H9 (cell line): ENCODE measurements at regions not wholly inside any gene's neighbourhood (a gene's known extent, or its start where the extent isn't known, plus 50 kb on each side); places are given as distances from the start of the nearest gene placed in this dataset.

Source experiments
- DNase-seq: peaks from one replicate; pipeline ENCODE4 v3.0.0-alpha.2; 2017
- H2AFZ ChIP-seq: one replicate; pipeline ENCODE4 v1.6.1; 2013; ENCODE audit warnings: mild to moderate bottlenecking, low read length, control low read depth, moderate library complexity
- H2AK5ac ChIP-seq: 2 replicates; pipeline ENCODE4 v1.6.1; 2013; ENCODE audit warnings: low read length, control low read depth, mixed read lengths; ENCODE audit not compliant: insufficient read length
- H2BK120ac ChIP-seq: one replicate; pipeline ENCODE4 v1.6.1; 2013; ENCODE audit warnings: low read depth, mild to moderate bottlenecking, low read length, control low read depth, inconsistent platforms; ENCODE audit not compliant: poor library complexity, severe bottlenecking
- H2BK12ac ChIP-seq: 2 replicates; pipeline ENCODE4 v1.6.1; 2013; ENCODE audit warnings: low read length, control low read depth, mixed read lengths, low read depth; ENCODE audit not compliant: insufficient read length
- H2BK15ac ChIP-seq: 2 replicates; pipeline ENCODE4 v1.6.1; 2013; ENCODE audit warnings: low read depth, low read length, control low read depth
- H2BK20ac ChIP-seq: one replicate; pipeline ENCODE4 v1.6.1; 2013; ENCODE audit warnings: low read depth, mild to moderate bottlenecking, low read length, control low read depth, inconsistent platforms; ENCODE audit not compliant: poor library complexity, severe bottlenecking
- H2BK5ac ChIP-seq: 2 replicates; pipeline ENCODE4 v1.6.1; 2013; ENCODE audit warnings: low read length, control low read depth, mixed read lengths; ENCODE audit not compliant: insufficient read length
- H3K14ac ChIP-seq: 2 replicates; pipeline ENCODE4 v1.6.1; 2013; ENCODE audit warnings: low read length, control low read depth; ENCODE audit not compliant: insufficient read depth
- H3K18ac ChIP-seq: 2 replicates; pipeline ENCODE4 v1.6.1; 2013; ENCODE audit warnings: low read depth, mild to moderate bottlenecking, mixed read lengths, low read length, control low read depth; ENCODE audit not compliant: insufficient read length
- H3K23ac ChIP-seq: 2 replicates; pipeline ENCODE4 v1.6.1; 2013; ENCODE audit warnings: low read length, control low read depth, mixed read lengths, low read depth; ENCODE audit not compliant: insufficient read length
- H3K23me2 ChIP-seq: 2 replicates; pipeline ENCODE4 v1.6.1; 2013; ENCODE audit warnings: low read depth, mild to moderate bottlenecking, mixed read lengths, low read length, control low read depth; ENCODE audit not compliant: insufficient read length, poor library complexity, severe bottlenecking
- H3K27ac ChIP-seq: 2 replicates; pipeline ENCODE4 v1.5.1; 2013; ENCODE audit warnings: low read length, control low read depth, mixed read lengths, low read depth; ENCODE audit not compliant: insufficient read length
- H3K27me3 ChIP-seq: 2 replicates; pipeline ENCODE4 v1.6.1; 2013; ENCODE audit warnings: low read length, control low read depth, inconsistent platforms; ENCODE audit not compliant: insufficient read depth
- H3K4ac ChIP-seq: 2 replicates; pipeline ENCODE4 v1.6.1; 2013; ENCODE audit warnings: low read depth, mild to moderate bottlenecking, control low read depth, inconsistent platforms, low read length, moderate library complexity
- H3K4me1 ChIP-seq: 2 replicates; pipeline ENCODE4 v1.6.1; 2013; ENCODE audit warnings: low read length, control low read depth, inconsistent platforms; ENCODE audit not compliant: insufficient read depth
- H3K4me2 ChIP-seq: 2 replicates; pipeline ENCODE4 v1.6.1; 2013; ENCODE audit warnings: low read length, control low read depth, mixed read lengths; ENCODE audit not compliant: insufficient read length, insufficient read depth
- H3K56ac ChIP-seq: 2 replicates; pipeline ENCODE4 v1.6.1; 2013; ENCODE audit warnings: low read depth, mild to moderate bottlenecking, mixed read lengths, low read length, control low read depth; ENCODE audit not compliant: insufficient read length
- H3K79me1 ChIP-seq: 2 replicates; pipeline ENCODE4 v1.6.1; 2013; ENCODE audit warnings: low read depth, mild to moderate bottlenecking, moderate library complexity, low read length, control low read depth, inconsistent platforms; ENCODE audit not compliant: insufficient read depth, poor library complexity, severe bottlenecking
- H3K79me2 ChIP-seq: 2 replicates; pipeline ENCODE4 v1.6.1; 2013; ENCODE audit warnings: low read length, control low read depth, inconsistent platforms; ENCODE audit not compliant: insufficient read depth
- H3K9ac ChIP-seq: 2 replicates; pipeline ENCODE4 v1.6.1; 2013; ENCODE audit warnings: low read length, control low read depth, mixed read lengths; ENCODE audit not compliant: insufficient read length; ENCODE audit errors: extremely low read depth
- H3K9me3 ChIP-seq: one replicate; pipeline ENCODE4 v1.6.1; 2013; ENCODE audit warnings: low read depth, low read length, inconsistent platforms; ENCODE audit not compliant: control insufficient read depth
- H3T11ph ChIP-seq: one replicate; pipeline ENCODE4 v1.6.1; 2013; ENCODE audit warnings: mild to moderate bottlenecking, low read length, control low read depth, inconsistent platforms
- H4K20me1 ChIP-seq: one replicate; pipeline ENCODE4 v1.6.1; 2013; ENCODE audit not compliant: control insufficient read depth, insufficient read length, insufficient read depth
- H4K5ac ChIP-seq: 2 replicates; pipeline ENCODE4 v1.6.1; 2013; ENCODE audit warnings: low read depth, mild to moderate bottlenecking, mixed read lengths, low read length, control low read depth; ENCODE audit not compliant: insufficient read length
- H4K8ac ChIP-seq: replicated peaks from 2 replicates; pipeline ENCODE4 v1.6.1; 2013; ENCODE audit warnings: low read length, control low read depth, mixed read lengths, low read depth; ENCODE audit not compliant: insufficient read length
- H4K91ac ChIP-seq: 2 replicates; pipeline ENCODE4 v1.6.1; 2013; ENCODE audit warnings: low read depth, mild to moderate bottlenecking, moderate library complexity, mixed read lengths, low read length, control low read depth; ENCODE audit not compliant: insufficient read length
- H3K27ac Mint-ChIP-seq, 3 experiments: 2 replicates in 2 of 3; 3 replicates in 1 of 3; pipeline ENCODE4 v1.8.0; 2020 to 2021; ENCODE audit warnings: mixed read lengths in 3 of 3, mild to moderate bottlenecking in 1 of 3, moderate library complexity in 1 of 3
- H3K27me3 Mint-ChIP-seq: 2 replicates; pipeline ENCODE4 v1.8.0; 2021; ENCODE audit warnings: low read depth, mild to moderate bottlenecking, moderate library complexity, mixed read lengths
- H3K36me3 Mint-ChIP-seq, 3 experiments: 2 replicates in 2 of 3; 3 replicates in 1 of 3; pipeline ENCODE4 v1.8.0; 2020 to 2021; ENCODE audit warnings: low read depth in 3 of 3, mixed read lengths in 3 of 3; ENCODE audit not compliant: insufficient read depth in 1 of 3
- H3K4me1 Mint-ChIP-seq, 2 experiments: 2 replicates each; pipeline ENCODE4 v1.8.0; 2020; ENCODE audit warnings: mixed read lengths in 2 of 2
- H3K4me3 Mint-ChIP-seq, 2 experiments: 2 replicates in 1 of 2; 3 replicates in 1 of 2; pipeline ENCODE4 v1.8.0; 2020 to 2021; ENCODE audit warnings: mild to moderate bottlenecking in 2 of 2, mixed read lengths in 2 of 2, moderate library complexity in 1 of 2
- H3K9me3 Mint-ChIP-seq, 2 experiments: 2 replicates in 1 of 2; 3 replicates in 1 of 2; pipeline ENCODE4 v1.8.0; 2020; ENCODE audit warnings: mild to moderate bottlenecking in 2 of 2, mixed read lengths in 2 of 2, moderate library complexity in 1 of 2
- CTCF ChIP-seq: fragments of 200-600 bp; sonication (generic); conservative IDR thresholded peaks from 3 replicates; pipeline ENCODE4 v1.8.0; 2021; ENCODE audit warnings: antibody characterized with exemption, mild to moderate bottlenecking
- WGBS: extraction: QIAGEN DNeasy Blood & Tissue Kit; methylation state at CpG from one replicate; pipeline ENCODE4 v1.1.7; 2013; ENCODE audit warnings: missing lambda C conversion rate, low lambda C conversion rate, mixed read lengths; ENCODE audit not compliant: insufficient read length; ENCODE audit errors: extremely low coverage; 5-methylcytosine and 5-hydroxymethylcytosine counted together

GRCh38 chr13:105827111-105827809, 708.2 kb downstream of the EFNB2 start:
- no peak for DNase-seq
- H3K4me1 Mint-ChIP-seq: no peaks in the 10 kb centered on the region
- Histone ChIP-seq H3K4ac (no peak overlapping the region), H3K79me1 (no peaks in the 10 kb centered on the region), H3K23ac (no peak overlapping the region), H4K5ac (no peak overlapping the region), H2AK5ac (no peak overlapping the region), H3T11ph (no peak overlapping the region), H2BK12ac (no peak overlapping the region), H3K9me3 (no peaks in the 10 kb centered on the region), H3K4me2 (no peak overlapping the region), H3K4me1 (no peaks in the 10 kb centered on the region), H2BK20ac (no peak overlapping the region), H3K9ac (no peak overlapping the region), H3K56ac (no peak overlapping the region), H4K91ac (no peak overlapping the region), H2BK15ac (no peak overlapping the region), H3K27me3 (no peaks in the 10 kb centered on the region), H3K79me2 (no peaks in the 10 kb centered on the region), H2BK5ac (no peak overlapping the region), H3K27ac (no peak overlapping the region), H2BK120ac (no peak overlapping the region), H4K8ac (no peak overlapping the region), H3K23me2 (no peaks in the 10 kb centered on the region), H4K20me1 (no peaks in the 10 kb centered on the region), H3K14ac (no peak overlapping the region), H2AFZ (no peak overlapping the region), H3K18ac (no peak overlapping the region)
- H3K36me3 Mint-ChIP-seq: peaks cover 0 to 2% (median 1%) of the 10 kb centered on the region in 3 experiments; a peak in 3 of 7 replicates
- no peak overlapping the region for H3K27ac Mint-ChIP-seq
- no peak for TF ChIP-seq CTCF
- WGBS: no CpG with 5 or more reads among the region's 7 CpGs
- H3K27me3 Mint-ChIP-seq: peaks cover 3% of the 10 kb centered on the region; the same call in 1 of the 2 replicates
- peaks cover 5 to 7% of the 10 kb centered on the region in 2 experiments; a peak in 3 of 5 replicates for H3K9me3 Mint-ChIP-seq
- no peak overlapping the region for H3K4me3 Mint-ChIP-seq
